ENCODE measurements at regions not wholly inside any gene's neighbourhood (a gene's known extent, or its start where the extent isn't known, plus 50 kb on each side); places are given as distances from the start of the nearest gene placed in this dataset.

- TF ChIP-seq CTCF (IDR thresholded peaks at IDR 0.05), result no peak
- no peak for TF ChIP-seq ESRRA (IDR thresholded peaks at IDR 0.05; ENCODE audit: borderline replicate concordance, low read length)
- no peak for TF ChIP-seq RAD21 (conservative IDR thresholded peaks at IDR 0.05 in 1 of 2, IDR thresholded peaks at IDR 0.05 in 1 of 2)
- no peak for TF ChIP-seq POLR2A (IDR thresholded peaks at IDR 0.05; ENCODE audit: low read length)
- no peak for TF ChIP-seq KDM1A (IDR thresholded peaks at IDR 0.05; ENCODE audit: low read depth)
Measured at GRCh38 chr17:70780031-70780430, 610.7 kb downstream of the KCNJ2 start.
